ENCODE measurements at regions not wholly inside any gene's neighbourhood (a gene's known extent, or its start where the extent isn't known, plus 50 kb on each side); places are given as distances from the start of the nearest gene placed in this dataset.

DNA sequence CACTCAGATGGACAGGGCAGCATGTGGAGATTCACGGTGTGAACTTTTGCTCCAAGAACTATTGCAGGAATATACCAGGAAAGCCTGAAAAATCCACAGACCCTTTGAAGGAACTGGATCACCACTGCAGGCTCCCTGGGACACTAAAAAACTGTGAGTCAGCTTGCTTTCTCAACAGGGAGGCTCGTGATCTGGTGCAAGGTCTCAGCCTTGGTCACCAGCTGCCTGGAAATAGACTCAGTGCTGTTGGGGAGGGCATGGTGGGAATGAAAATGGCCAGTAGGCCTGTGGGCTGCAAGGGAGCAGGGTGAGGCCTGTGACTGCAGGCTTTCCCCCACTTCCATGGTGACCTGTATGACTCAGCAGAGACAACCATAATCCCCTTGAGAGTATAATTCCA is 426.4 kb upstream of the RPS6KA3 start:
- TF ChIP-seq CTCF (IDR thresholded peaks at IDR 0.05 in 2 of 3, conservative IDR thresholded peaks at IDR 0.05 in 1 of 3; ENCODE audit: borderline replicate concordance in 1 of 3, insufficient read depth in 1 of 3, low read depth in 2 of 3, low read length in 2 of 3) (no peak), REST (IDR thresholded peaks at IDR 0.05; ENCODE audit: low read depth) (no peak), POLR2A (IDR thresholded peaks at IDR 0.05; ENCODE audit: borderline replicate concordance, extremely low read depth, insufficient read depth, insufficient read length) (no peak), TCF7L2 (IDR thresholded peaks at IDR 0.05; ENCODE audit: borderline replicate concordance, extremely low read depth, insufficient read depth, insufficient read length) (no peak), YY1 (IDR thresholded peaks at IDR 0.05; ENCODE audit: extremely low read depth, insufficient replicate concordance, low read depth, low read length) (no peak)
